ENCODE measurements at regions not wholly inside any gene's neighbourhood (a gene's known extent, or its start where the extent isn't known, plus 50 kb on each side); places are given as distances from the start of the nearest gene placed in this dataset.

- in situ Hi-C loops (cut with HindIII; ENCODE audit: low pct_unique_long_range_greater_than_20kb, low sequenced_read_pairs) = no loop called here
- DNase-seq (ENCODE audit: low read depth in 1 of 2, low spot score in 1 of 2) = no peak
- TF ChIP-seq JUND (IDR thresholded peaks at IDR 0.05; ENCODE audit: low read depth) = no peak
Observed at GRCh38 chr1:175834597-175834996, 91.2 kb upstream of the TNR start.

GRCh38 chr1:175833951-175834350 lies 90.6 kb upstream of the TNR start:
- no peak for TF ChIP-seq JUND (IDR thresholded peaks at IDR 0.05; ENCODE audit: low read depth)
- in situ Hi-C loops (cut with HindIII; ENCODE audit: low pct_unique_long_range_greater_than_20kb, low sequenced_read_pairs) = no loop called here
- no peak for DNase-seq (ENCODE audit: low read depth in 1 of 2, low spot score in 1 of 2)

GRCh38 chr1:175833502-175833901 lies 90.1 kb upstream of the TNR start:
- in situ Hi-C loops (cut with HindIII; ENCODE audit: low pct_unique_long_range_greater_than_20kb, low sequenced_read_pairs) = no loop called here
- no peak for TF ChIP-seq JUND (IDR thresholded peaks at IDR 0.05; ENCODE audit: low read depth)
- no peak for DNase-seq (ENCODE audit: low read depth in 1 of 2, low spot score in 1 of 2)

GRCh38 chr1:175830500-175830899 lies 87.1 kb upstream of the TNR start:
- no peak for DNase-seq (ENCODE audit: low read depth in 1 of 2, low spot score in 1 of 2)
- TF ChIP-seq JUND (IDR thresholded peaks at IDR 0.05; ENCODE audit: low read depth) = no peak
- in situ Hi-C loops (cut with HindIII; ENCODE audit: low pct_unique_long_range_greater_than_20kb, low sequenced_read_pairs) = no loop called here

- in situ Hi-C loops (cut with HindIII; ENCODE audit: low pct_unique_long_range_greater_than_20kb, low sequenced_read_pairs) = no loop called here
- no peak for TF ChIP-seq JUND (IDR thresholded peaks at IDR 0.05; ENCODE audit: low read depth)
- no peak for DNase-seq (ENCODE audit: low read depth in 1 of 2, low spot score in 1 of 2)
Observed at GRCh38 chr1:175829845-175830244, 86.5 kb upstream of the TNR start.

- in situ Hi-C loops (cut with HindIII; ENCODE audit: low pct_unique_long_range_greater_than_20kb, low sequenced_read_pairs) = no loop called here
- no peak for DNase-seq (ENCODE audit: low read depth in 1 of 2, low spot score in 1 of 2)
- no peak for TF ChIP-seq JUND (IDR thresholded peaks at IDR 0.05; ENCODE audit: low read depth)
Observed at GRCh38 chr1:175826705-175827104, 83.3 kb upstream of the TNR start.

GRCh38 chr1:175824079-175824478 lies 80.7 kb upstream of the TNR start:
- no peak for TF ChIP-seq JUND (IDR thresholded peaks at IDR 0.05; ENCODE audit: low read depth)
- DNase-seq (ENCODE audit: low read depth in 1 of 2, low spot score in 1 of 2) = no peak
- in situ Hi-C loops (cut with HindIII; ENCODE audit: low pct_unique_long_range_greater_than_20kb, low sequenced_read_pairs) = no loop called here

- in situ Hi-C loops (cut with HindIII; ENCODE audit: low pct_unique_long_range_greater_than_20kb, low sequenced_read_pairs) = no loop called here
- TF ChIP-seq JUND (IDR thresholded peaks at IDR 0.05; ENCODE audit: low read depth) = no peak
- DNase-seq (ENCODE audit: low read depth in 1 of 2, low spot score in 1 of 2) = no peak
Observed at GRCh38 chr1:175823406-175823805, 80.0 kb upstream of the TNR start.

GRCh38 chr1:175822580-175822979 lies 79.2 kb upstream of the TNR start:
- in situ Hi-C loops (cut with HindIII; ENCODE audit: low pct_unique_long_range_greater_than_20kb, low sequenced_read_pairs) = no loop called here
- TF ChIP-seq JUND (IDR thresholded peaks at IDR 0.05; ENCODE audit: low read depth) = no peak

GRCh38 chr1:175820456-175821025 lies 77.1 kb upstream of the TNR start:
- DNase-seq (ENCODE audit: low read depth in 1 of 2, low spot score in 1 of 2) = no peak
- in situ Hi-C loops (cut with HindIII; ENCODE audit: low pct_unique_long_range_greater_than_20kb, low sequenced_read_pairs) = no loop called here
- TF ChIP-seq JUND (IDR thresholded peaks at IDR 0.05; ENCODE audit: low read depth) = no peak

More at GRCh38 chr1:175822580-175822979, 79.2 kb upstream of the TNR start:
- DNase-seq (ENCODE audit: low read depth in 1 of 2, low spot score in 1 of 2) = no peak

GRCh38 chr1:175818929-175819328 lies 75.5 kb upstream of the TNR start:
- in situ Hi-C loops (cut with HindIII; ENCODE audit: low pct_unique_long_range_greater_than_20kb, low sequenced_read_pairs) = no loop called here
- DNase-seq (ENCODE audit: low read depth in 1 of 2, low spot score in 1 of 2) = no peak
- TF ChIP-seq JUND (IDR thresholded peaks at IDR 0.05; ENCODE audit: low read depth) = no peak

GRCh38 chr1:175817445-175817844 lies 74.0 kb upstream of the TNR start:
- TF ChIP-seq JUND (IDR thresholded peaks at IDR 0.05; ENCODE audit: low read depth) = no peak
- no peak for DNase-seq (ENCODE audit: low read depth in 1 of 2, low spot score in 1 of 2)
- in situ Hi-C loops (cut with HindIII; ENCODE audit: low pct_unique_long_range_greater_than_20kb, low sequenced_read_pairs) = no loop called here

GRCh38 chr1:175814885-175815284 lies 71.5 kb upstream of the TNR start:
- no peak for DNase-seq (ENCODE audit: low read depth in 1 of 2, low spot score in 1 of 2)
- in situ Hi-C loops (cut with HindIII; ENCODE audit: low pct_unique_long_range_greater_than_20kb, low sequenced_read_pairs) = no loop called here
- TF ChIP-seq JUND (IDR thresholded peaks at IDR 0.05; ENCODE audit: low read depth) = no peak

- DNase-seq (ENCODE audit: low read depth in 1 of 2, low spot score in 1 of 2) = no peak
- TF ChIP-seq JUND (IDR thresholded peaks at IDR 0.05; ENCODE audit: low read depth) = no peak
- in situ Hi-C loops (cut with HindIII; ENCODE audit: low pct_unique_long_range_greater_than_20kb, low sequenced_read_pairs) = no loop called here
Observed at GRCh38 chr1:175812936-175813335, 69.5 kb upstream of the TNR start.

Measured in T47D (cell line).